NCI-H82 treated with DMSO at 0.1 percent for 48 hours (cell line): ENCODE measurements at regions not wholly inside any gene's neighbourhood (a gene's known extent, or its start where the extent isn't known, plus 50 kb on each side); places are given as distances from the start of the nearest gene placed in this dataset.
A peak's percentile ranks its signal among the peaks of the same experiment; 100 is the strongest.

Source experiments
- DNase-seq: peaks from one replicate; lab custom pipeline; 2025; ENCODE audit not compliant: unreplicated experiment; lab: John Stamatoyannopoulos, UW

DNA sequence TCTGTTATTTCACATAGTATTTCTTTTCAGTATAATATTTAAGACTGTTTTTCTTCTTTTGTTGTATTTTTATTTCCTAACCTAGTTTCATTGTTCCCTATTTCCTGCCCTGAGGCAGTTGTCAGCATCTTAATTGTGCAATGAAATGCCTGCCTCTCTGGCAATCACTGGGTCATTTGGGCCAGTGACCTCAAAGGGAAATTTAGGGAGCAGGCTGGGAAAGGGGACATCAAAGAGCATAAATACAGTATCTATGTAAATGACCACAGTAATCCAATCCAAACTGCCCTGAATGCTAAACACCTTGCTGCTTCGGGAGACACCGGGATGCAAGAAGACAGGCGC lies 147.8 kb downstream of the TLR5 start:
- DNase-seq = no peak

DNA sequence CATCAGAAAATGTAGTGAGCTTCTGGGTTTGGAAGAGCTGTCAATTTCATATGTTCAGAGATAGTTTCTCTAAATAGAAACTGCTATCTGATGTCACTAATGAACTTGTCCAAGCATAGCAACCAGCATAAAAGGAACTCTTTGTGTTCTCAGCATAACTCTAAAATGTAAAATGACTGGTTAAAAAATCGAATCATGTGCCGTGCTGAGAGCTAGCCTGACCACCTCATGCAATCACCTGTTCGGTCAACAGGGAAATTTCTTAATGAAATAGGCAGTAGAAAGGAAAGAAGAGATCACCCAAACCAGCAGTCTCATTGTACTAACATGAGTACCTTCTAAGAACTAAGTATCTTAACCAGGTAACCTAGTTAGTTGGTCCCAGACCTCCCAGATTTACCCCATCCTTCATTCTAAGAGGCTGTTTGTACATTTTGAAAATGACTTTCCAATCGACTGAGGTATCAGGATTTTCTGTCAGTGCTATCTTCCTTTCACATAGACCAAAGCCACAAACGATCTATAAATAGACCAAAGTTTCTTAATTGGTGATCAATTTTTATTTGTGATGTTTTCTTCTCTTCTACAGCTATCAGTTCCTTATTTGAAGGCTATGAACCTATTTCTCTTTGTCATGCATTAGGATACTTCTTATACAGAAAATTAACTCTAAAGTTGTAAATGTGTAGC lies 147.3 kb downstream of the TLR5 start:
- DNase-seq = no peak

DNA sequence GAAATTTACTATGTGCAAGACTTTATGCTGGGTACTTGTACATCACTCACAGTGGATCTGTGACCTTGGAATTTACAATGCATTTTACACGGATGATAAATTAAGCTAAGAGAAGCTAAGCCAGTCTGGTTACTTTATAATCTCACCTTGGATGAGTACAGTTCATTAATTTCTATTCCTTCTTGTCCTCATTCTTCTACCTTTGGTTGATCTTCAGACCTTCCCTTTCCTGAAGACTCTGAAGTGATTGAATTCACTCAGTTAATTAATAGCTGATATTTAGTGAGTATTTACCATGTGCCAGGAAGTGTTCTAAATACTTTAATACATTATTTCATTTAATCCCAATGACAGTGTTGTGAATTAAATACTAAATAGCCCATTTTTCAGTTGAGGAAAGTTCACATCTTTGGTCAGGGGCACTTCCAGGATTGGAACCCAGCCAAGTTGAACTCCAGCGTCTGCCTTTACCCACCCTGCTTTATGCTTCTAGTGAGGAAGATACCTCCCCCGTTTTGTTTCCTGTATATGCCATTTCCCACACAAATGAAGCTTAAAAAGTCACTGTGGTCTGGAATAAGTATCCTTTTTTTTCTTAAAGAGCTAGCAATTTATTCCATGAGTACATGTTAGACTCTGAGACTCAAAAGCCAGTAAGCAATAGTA lies 146.6 kb downstream of the TLR5 start:
- no peak for DNase-seq

DNA sequence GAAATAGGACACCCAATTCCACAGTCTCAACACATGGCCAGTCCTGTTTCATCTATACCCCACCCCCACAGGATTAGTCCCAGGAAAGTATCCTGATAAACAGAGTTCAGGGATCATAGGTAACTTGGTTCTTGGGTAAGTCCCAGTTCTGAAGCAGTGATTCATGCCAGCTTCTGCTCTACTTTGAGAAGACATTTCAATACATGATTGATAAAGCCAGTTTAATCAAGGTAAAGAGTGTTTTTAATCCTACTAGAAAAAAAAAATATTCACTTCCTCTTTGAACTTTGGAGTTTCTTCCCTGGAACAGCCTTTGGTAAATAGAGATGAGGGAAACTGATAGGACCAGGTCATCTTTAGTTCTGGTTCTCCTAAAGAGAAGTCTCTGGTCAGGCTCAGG lies 142.4 kb downstream of the TLR5 start:
- DNase-seq = no peak

DNA sequence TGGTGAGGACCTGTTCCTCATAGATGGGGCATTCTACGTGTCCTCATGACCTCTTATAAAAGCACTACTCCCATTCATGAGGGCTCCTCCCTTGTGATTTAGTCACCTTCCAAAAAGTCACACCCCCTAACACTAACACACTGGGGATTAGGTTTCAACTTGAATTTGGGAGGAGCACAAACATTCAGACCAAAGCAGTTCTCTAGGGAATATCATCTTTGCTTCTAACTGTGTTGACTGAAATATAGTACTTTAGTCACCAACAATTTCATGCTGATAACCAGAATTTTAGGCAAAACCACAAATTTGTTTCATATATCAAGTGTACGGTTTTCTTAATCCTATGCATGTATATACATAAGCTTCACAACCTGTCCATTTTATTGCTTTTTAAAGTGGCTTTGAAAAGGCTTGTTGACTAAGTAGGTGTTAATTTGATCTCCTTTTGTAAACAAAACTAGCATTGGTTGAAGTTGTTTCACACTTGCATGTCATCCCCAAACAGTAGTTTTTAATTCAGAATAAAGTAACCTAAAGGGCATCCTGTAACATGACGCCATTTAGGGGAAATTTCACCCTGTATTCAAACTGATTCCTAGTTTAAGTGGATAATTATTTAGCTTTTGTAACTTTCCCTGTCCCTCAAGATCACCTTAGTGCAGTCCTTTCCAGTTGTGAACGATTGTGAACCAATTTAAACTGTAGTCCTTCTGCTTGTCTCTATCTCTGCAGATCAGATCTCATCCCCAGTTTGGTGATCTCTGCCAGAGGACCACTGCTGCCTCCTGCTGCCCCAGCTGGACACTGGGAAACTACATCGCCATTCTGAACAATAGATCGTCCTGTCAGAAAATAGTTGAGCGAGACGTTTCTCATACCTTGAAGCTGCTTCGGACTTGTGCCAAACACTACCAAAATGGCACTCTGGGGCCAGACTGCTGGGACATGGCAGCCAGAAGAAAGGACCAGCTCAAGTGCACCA lies 141.1 kb downstream of the TLR5 start:
- DNase-seq = no peak

DNA sequence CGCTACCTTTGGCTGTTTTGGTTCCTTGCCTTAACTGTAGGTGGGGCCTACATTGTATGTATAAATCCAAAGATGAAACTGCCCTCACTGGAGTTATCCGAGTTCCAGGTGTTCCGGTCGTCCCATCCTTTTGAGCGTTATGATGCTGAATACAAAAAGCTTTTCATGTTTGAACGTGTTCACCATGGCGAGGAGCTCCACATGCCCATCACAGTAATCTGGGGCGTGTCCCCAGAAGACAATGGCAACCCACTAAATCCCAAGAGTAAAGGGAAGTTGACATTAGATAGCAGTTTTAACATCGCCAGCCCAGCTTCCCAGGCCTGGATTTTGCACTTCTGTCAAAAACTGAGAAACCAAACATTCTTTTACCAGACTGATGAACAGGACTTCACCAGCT lies 139.5 kb downstream of the TLR5 start:
- DNase-seq = no peak

DNA sequence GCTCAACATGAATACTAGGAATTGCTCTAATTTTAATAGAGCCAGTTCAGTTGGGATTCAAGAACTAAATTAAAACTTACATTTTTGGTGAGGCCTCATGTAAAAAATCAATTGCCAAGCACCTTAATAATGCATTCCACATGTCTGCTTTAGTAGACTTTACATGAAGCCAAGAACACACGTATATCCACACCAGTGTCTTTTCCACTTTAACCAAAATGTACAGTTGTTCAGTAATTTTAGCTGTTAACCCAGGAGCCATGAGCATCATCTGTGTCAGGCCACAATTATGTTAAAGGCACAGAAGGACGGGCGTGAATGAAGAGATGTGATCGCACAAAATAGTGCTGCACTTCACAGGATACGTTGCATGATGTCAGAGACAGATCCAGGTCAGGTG lies 136.7 kb downstream of the TLR5 start:
- DNase-seq = no peak

DNA sequence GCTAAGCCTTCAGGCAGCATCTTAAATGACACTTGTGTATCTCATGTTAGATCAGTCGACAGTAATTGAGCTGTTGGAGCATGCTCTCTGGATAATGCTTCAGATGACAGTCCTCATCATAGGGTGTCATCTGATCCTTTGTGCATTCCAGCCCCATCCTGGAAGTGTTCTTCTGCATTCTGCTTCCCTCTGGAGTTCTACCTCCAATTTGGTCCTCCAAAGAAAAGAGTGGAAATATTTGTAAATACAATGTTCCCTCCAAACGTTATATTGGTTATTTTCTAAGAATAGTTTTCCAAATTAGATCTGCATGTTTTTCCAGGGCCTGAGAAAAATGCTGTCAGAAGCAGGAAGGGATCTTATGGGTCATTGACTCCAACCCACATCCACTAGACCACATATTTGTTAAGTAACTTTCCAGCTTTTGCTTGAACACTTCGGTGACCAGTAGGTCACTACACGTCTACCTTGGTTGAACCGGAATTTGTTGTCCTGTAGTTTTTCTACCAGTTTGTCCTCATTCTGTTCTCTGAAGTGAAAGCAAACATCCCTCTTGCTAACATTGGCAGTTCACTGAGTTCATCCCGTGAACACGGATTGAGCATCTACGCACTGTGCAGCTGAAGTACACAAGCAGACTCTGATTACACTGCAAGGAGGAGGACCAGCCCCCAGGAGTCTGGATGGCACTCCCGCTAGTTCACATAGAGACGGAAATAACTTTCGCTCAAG lies 136.0 kb downstream of the TLR5 start:
- no peak for DNase-seq

DNA sequence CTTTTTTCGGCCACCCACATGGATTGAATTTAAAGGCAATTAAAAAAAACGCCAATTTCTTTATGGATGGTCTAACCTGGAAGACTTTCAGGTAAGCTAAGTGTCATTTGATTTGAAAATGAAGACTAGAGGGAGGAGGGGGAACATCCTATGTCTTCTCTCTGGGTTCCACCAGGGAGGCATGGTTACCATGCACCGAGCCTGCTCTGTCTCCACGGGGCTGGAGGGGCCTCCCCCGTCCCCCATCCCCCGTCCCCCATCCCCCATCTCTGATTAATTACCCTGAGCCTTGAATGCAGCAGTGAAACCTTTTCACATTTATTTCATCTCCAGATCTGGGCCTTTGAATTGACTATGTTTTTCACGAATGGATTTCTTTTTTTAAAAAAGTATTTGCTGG lies 135.1 kb downstream of the TLR5 start:
- DNase-seq = no peak

DNA sequence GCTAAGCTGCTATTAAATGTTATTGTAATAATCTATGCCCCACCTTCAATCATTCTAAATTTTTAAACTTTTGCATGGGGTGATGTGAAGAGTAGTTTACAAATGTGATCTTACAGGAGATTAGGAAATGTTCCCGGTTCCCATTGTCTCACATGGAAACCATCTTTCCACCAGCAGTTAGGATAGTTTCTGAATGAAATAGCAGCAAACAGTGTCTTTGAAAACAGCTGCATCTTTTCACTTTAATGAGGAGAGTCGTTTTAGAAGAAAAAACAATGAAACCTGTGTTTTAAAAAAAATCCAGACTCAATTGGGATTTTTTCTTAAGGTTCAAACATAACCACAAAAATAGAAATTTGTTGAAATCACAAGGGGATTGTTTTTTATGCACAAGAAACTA lies 134.2 kb downstream of the TLR5 start:
- no peak for DNase-seq

DNA sequence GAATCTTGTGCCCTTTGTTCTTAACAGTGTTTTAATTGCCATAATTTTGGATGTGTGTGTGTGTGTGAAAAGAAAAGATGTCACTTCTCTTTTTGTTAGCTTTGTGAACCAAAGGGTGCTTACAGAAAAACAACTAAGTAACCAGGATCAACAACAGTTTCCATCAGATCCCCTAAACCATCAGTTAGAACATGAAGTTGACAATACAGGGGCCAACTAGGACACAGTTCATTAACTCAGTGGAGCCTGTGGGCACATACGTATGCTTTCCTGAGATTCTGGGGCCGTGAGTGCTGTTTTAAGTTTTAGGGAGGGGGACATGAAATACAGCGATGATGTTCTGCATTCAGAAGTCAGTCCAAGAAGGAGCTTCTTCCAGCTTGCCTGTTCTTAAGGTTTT lies 133.6 kb downstream of the TLR5 start:
- no peak for DNase-seq

DNA sequence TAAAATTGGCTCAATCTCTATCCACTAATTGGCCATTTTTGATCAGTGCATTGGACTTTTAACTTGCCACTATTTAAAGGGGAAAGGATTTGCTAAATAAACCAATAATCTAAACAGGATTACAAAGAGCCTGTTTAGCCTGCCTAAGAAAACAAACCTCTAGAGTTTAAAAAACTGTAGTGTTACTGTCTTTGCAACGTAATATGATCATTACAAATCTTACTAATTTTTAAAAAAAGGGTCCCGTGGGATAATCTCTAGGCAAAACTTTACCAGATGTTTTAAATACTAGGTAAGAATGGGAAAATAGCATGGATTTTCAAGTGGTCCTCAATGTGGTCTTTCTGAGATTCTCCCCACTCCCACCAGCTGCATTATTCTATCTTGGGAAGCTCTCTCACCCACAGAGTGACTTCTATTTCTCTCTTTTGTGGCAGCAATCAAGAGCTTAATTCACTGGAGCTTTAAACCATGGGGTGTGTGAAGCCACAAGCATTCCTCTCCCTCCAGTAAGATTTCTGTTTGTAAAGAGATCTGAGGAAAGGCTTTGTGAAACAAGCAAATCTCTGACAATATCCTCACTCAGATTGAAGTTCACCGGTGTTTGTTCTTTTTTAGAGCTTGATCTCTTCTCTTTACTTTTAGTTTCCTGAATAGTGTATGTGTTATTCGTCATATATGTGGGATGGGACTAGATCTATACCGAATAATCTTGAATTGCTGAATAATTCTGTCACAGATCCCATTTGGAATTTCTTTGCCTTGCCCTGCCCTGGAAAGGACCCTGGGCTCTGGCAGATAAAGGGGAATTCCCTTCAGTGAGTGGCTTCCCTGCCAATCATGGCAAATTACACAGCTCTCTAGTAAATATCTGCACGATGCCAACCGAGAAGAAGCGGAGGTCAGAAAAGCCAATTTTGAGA lies 132.2 kb downstream of the TLR5 start:
- peak; percentile 81 for DNase-seq

DNA sequence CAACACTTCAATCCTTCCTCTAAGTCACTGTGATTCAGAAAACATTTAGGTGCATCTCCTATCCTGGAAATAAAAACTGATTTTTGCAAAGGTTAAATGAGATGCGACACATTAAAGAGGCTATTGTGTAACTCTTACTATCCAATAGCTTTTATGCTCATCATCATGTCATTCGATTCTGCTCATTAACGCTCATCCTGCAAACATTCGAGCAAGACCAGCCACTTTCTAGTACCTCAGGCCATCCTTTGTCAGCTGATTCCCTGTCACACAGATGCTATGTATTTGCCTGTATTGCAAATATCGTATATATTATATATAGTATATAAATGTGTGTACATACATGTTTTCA lies 131.6 kb downstream of the TLR5 start:
- DNase-seq = no peak

DNA sequence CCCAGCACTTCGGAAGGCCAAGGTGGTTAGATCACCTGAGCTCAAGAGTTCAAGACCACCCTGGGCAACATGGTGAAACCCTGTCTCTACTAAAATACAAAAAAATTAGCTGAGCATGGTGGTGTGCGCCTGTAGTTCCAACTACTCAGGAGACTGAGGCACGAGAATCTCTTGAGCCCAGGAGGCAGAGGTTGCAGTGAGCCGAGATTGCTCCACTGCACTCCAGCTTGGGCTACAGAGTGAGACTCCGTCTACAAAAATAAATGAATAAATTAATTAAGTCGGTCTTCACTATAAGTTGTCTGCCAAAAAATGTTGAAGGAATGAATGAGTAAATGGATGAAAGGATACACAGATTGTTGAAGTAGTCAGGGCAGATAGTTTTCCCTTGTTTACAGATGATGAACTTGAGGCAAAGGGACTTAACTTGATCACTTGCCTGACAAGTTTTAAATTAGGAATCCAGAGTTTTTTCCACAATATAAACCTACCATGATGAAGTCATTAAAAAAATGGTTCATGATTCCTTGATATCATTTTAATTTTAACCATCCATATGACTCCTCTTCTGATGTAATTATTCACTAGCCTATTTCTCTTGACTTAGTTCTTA lies 130.8 kb downstream of the TLR5 start:
- no peak for DNase-seq

DNA sequence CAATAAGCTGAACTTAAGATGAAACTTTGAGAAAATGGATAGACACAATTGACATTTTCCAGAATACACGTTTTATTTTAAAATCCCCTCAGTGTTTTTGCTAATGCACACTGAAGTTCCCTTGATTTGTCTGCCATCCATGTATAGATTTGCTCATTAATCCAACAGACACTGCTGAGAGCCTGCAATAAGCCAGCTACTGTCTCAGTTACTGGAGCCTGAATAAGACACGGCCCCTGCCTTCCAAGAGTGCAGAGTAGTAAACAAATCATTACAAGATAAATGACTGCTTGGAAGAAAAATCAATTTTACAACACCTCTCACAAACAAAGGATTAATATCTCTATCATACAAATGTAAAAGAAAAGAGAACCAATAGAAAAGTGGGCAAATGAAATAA lies 130.1 kb downstream of the TLR5 start:
- no peak for DNase-seq

DNA sequence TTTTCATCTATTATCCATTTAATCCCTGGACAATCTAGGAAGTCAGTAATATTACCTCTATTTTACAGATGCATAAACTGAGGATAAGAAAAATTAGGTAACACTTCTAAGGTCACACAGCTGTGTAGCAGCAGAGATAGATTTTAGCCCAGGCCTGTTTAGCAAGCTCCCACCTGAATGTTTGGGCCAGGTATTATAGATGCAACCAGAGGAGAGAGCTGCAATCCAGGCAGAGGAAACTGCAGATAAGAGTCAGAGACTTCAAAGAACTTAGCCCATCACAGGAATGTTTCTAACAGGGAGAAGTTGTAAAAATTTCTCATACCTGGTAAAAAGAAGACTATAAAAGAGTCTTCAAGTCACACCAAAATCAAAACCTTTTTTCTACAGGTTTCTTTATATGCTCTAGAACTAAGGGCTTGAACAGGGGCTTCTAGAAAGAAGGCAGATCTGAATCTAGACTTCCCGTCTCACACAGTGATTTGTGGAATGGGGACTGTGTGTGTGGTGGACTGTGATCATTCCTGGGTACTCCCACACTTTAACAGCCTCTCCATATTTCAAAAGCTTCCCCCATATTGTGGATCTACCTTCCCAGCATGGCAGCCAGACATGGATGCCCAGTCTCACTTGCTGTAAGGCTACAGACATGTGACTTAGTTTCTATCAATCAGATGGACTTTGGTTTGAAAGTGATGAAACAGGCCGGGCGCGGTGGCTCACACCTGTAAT lies 128.7 kb downstream of the TLR5 start:
- no peak for DNase-seq

DNA sequence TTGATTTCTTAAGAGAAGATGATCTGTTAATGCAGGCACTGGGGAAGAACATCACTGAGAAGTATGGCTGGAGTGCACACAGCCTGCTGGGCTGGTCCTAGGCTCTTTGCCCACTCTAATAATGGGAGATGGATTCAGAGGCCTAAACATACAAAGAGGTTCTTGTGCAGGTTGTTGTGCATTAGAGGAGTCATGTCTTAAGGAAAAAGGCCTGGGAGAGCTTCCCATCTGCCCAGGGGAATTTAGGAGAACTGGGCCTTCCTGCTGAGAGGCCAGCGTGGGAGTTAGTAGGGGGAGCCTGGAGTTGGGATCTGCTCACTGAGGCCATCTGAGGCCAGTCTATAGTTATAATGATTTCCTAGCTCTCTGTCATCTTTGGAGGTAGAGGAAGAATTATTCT lies 126.7 kb downstream of the TLR5 start:
- DNase-seq = no peak

DNA sequence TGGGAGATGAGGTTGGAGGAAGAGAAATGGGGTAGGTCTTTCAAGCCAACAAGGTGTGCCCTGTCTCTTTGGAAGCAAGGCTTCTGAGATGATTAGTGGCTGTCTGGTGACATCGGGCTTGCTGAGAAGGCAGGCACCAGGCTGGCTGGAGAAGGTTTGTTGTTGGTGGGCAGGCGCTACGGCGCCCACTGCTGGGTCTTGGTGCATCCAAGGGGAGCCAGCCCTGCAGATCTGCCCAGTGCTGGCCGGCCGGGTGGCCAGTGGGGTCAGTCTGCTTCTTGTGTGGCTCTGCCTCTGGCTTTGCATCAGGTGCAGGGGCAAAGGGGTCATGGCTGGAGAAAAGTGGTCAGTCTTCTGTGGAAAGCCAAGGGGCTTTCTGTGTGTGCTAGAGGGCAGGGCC lies 126.2 kb downstream of the TLR5 start:
- DNase-seq = no peak

DNA sequence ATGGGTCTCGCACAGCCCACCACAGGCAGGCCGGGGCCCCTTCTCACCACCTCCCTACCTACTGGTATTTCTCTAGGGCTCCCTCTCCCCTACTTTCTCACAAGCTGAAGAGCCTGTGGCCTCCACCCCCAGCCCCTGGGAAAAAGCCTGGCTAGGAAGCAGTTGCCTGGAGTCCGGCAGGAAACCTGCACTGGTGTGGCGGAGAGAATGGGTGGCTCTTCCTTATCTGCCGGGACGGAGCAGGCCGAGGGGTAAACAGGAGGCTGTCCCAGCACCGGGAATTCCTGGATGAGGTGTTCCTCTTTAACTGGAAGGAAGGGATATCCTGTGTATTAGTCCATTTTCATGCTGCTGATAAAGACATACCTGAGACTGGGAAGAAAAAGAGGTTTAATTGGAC lies 125.8 kb downstream of the TLR5 start:
- DNase-seq = no peak
